GM19438 (cell line): ENCODE measurements at regions not wholly inside any gene's neighbourhood (a gene's known extent, or its start where the extent isn't known, plus 50 kb on each side); places are given as distances from the start of the nearest gene placed in this dataset.
"Not testable (repeated sequence)": the region's sequence is repeated elsewhere in the genome, so short reads cannot be mapped to it uniquely, and the experiment has no call there.

Source experiments
- ATAC-seq: cut with Tn5 transposase; IDR thresholded peaks from one replicate; pipeline ENCODE4 v1.9.1; 2021; ENCODE audit warnings: low read depth; ENCODE audit not compliant: unreplicated experiment

- ATAC-seq: no peak
Measured at GRCh38 chr10:33040436-33040835, 82.4 kb upstream of the ITGB1 start.

GRCh38 chr10:33039181-33039580 is 81.2 kb upstream of the ITGB1 start:
- no peak for ATAC-seq

GRCh38 chr10:33038672-33039071 is 80.6 kb upstream of the ITGB1 start:
- no peak for ATAC-seq

- no peak for ATAC-seq
Measured at GRCh38 chr10:33037726-33038125, 79.7 kb upstream of the ITGB1 start.

- no peak for ATAC-seq
Measured at GRCh38 chr10:33036670-33037069, 78.6 kb upstream of the ITGB1 start.

GRCh38 chr10:33035411-33035810 is 77.4 kb upstream of the ITGB1 start:
- ATAC-seq: no peak

- no peak for ATAC-seq
Measured at GRCh38 chr10:33034931-33035330, 76.9 kb upstream of the ITGB1 start.

- ATAC-seq: no peak
Measured at GRCh38 chr10:33032654-33033151, 74.7 kb upstream of the ITGB1 start.

- ATAC-seq: no peak
Measured at GRCh38 chr10:33031815-33032653, 74.0 kb upstream of the ITGB1 start.

GRCh38 chr10:33031171-33031570 is 73.1 kb upstream of the ITGB1 start:
- no peak for ATAC-seq

- ATAC-seq: not testable (repeated sequence)
Measured at GRCh38 chr10:33028515-33028914, 70.5 kb upstream of the ITGB1 start.

- ATAC-seq: no peak
Measured at GRCh38 chr10:33027088-33027487, 69.1 kb upstream of the ITGB1 start.

GRCh38 chr10:33026422-33026821 is 68.4 kb upstream of the ITGB1 start:
- ATAC-seq: no peak

- ATAC-seq: no peak
Measured at GRCh38 chr10:33025910-33026309, 67.9 kb upstream of the ITGB1 start.

GRCh38 chr10:33025039-33025438 is 67.0 kb upstream of the ITGB1 start:
- ATAC-seq: no peak

GRCh38 chr10:33022691-33023090 is 64.7 kb upstream of the ITGB1 start:
- ATAC-seq: no peak

GRCh38 chr10:33022090-33022489 is 64.1 kb upstream of the ITGB1 start:
- no peak for ATAC-seq

GRCh38 chr10:33016988-33017387 is 59.0 kb upstream of the ITGB1 start:
- ATAC-seq: no peak

GRCh38 chr10:33015761-33016547 is 57.9 kb upstream of the ITGB1 start:
- no peak for ATAC-seq

- not testable (repeated sequence) for ATAC-seq
Measured at GRCh38 chr10:33013331-33013730, 55.3 kb upstream of the ITGB1 start.

- no peak for ATAC-seq
Measured at GRCh38 chr10:33012306-33012705, 54.3 kb upstream of the ITGB1 start.
